ENCODE measurements at regions not wholly inside any gene's neighbourhood (a gene's known extent, or its start where the extent isn't known, plus 50 kb on each side); places are given as distances from the start of the nearest gene placed in this dataset.

GRCh38 chr18:78396756-78397155 is 582.9 kb upstream of the SALL3 start:
- Histone ChIP-seq H3K4me1 (ENCODE audit: control insufficient read depth in 1 of 2, insufficient read depth in 2 of 2, low read length in 2 of 2) (no peaks in the 10 kb centered on the region), H3K9me3 (replicated peaks in 1 of 2; ENCODE audit: control insufficient read depth in 1 of 2, insufficient read depth in 1 of 2, low read length in 2 of 2) (peaks cover 0 to 2% of the 10 kb centered on the region in 2 donors), H2AFZ (ENCODE audit: insufficient read depth, low read depth, low read length, poor library complexity, severe bottlenecking) (no peak overlapping the region), H3K4me3 (replicated peaks in 1 of 3; ENCODE audit: low read depth in 2 of 3, low read length in 3 of 3) (no peak overlapping the region), H3K4me2 (replicated peaks; ENCODE audit: extremely low read depth, low read length, poor library complexity, severe bottlenecking) (no peak overlapping the region), H3K27me3 (ENCODE audit: control insufficient read depth in 2 of 2, insufficient read depth in 2 of 2, low read length in 2 of 2) (no peaks in the 10 kb centered on the region), H4K20me1 (ENCODE audit: insufficient read depth, low read length) (no peaks in the 10 kb centered on the region), H3K36me3 (replicated peaks in 1 of 2; ENCODE audit: control insufficient read depth in 1 of 2, insufficient read depth in 2 of 2, low read length in 2 of 2) (no peaks in the 10 kb centered on the region), H3K27ac (ENCODE audit: low read depth in 1 of 2, low read length in 2 of 2) (no peak overlapping the region), H3K9ac (ENCODE audit: insufficient read depth, low read length, poor library complexity, severe bottlenecking) (no peak overlapping the region), H3K79me2 (ENCODE audit: insufficient read depth, low read length) (no peaks in the 10 kb centered on the region)
- no peak for TF ChIP-seq CTCF (IDR thresholded peaks at IDR 0.05)
- peaks cover 0 to 5% (median 2%) of the 10 kb centered on the region in 7 donors for H3K9me3 Mint-ChIP-seq
- no peaks in the 10 kb centered on the region for H3K36me3 Mint-ChIP-seq
- peak overlapping the region in 1 of 7 donors; percentile 65 for H3K27ac Mint-ChIP-seq
- intact Hi-C loops (cut with micrococcal nuclease), result no loop called here
- peaks cover 0 to 2% (median 0%) of the 10 kb centered on the region in 3 donors for H3K27me3 Mint-ChIP-seq (ENCODE audit: low read depth in 3 of 3)
- no peak for DNase-seq
- no peak overlapping the region for H3K4me3 Mint-ChIP-seq
- H3K4me1 Mint-ChIP-seq, result no peaks in the 10 kb centered on the region
- WGBS (ENCODE audit: insufficient coverage), result 91% methylated on average over 5 of the region's 10 CpGs

- no peaks in the 10 kb centered on the region for H3K4me1 Mint-ChIP-seq
- Histone ChIP-seq H4K20me1 (ENCODE audit: insufficient read depth, low read length) (no peaks in the 10 kb centered on the region), H3K36me3 (replicated peaks in 1 of 2; ENCODE audit: control insufficient read depth in 1 of 2, insufficient read depth in 2 of 2, low read length in 2 of 2) (no peaks in the 10 kb centered on the region), H3K9ac (ENCODE audit: insufficient read depth, low read length, poor library complexity, severe bottlenecking) (no peak overlapping the region), H3K27ac (ENCODE audit: low read depth in 1 of 2, low read length in 2 of 2) (no peak overlapping the region), H2AFZ (ENCODE audit: insufficient read depth, low read depth, low read length, poor library complexity, severe bottlenecking) (no peak overlapping the region), H3K4me3 (replicated peaks in 1 of 3; ENCODE audit: low read depth in 2 of 3, low read length in 3 of 3) (no peak overlapping the region), H3K27me3 (ENCODE audit: control insufficient read depth in 2 of 2, insufficient read depth in 2 of 2, low read length in 2 of 2) (no peaks in the 10 kb centered on the region), H3K4me1 (ENCODE audit: control insufficient read depth in 1 of 2, insufficient read depth in 2 of 2, low read length in 2 of 2) (no peaks in the 10 kb centered on the region), H3K9me3 (replicated peaks in 1 of 2; ENCODE audit: control insufficient read depth in 1 of 2, insufficient read depth in 1 of 2, low read length in 2 of 2) (no peaks in the 10 kb centered on the region), H3K79me2 (ENCODE audit: insufficient read depth, low read length) (no peaks in the 10 kb centered on the region), H3K4me2 (replicated peaks; ENCODE audit: extremely low read depth, low read length, poor library complexity, severe bottlenecking) (no peak overlapping the region)
- no peaks in the 10 kb centered on the region for H3K36me3 Mint-ChIP-seq
- no peak for TF ChIP-seq CTCF (IDR thresholded peaks at IDR 0.05)
- H3K9me3 Mint-ChIP-seq, result peaks cover 0 to 5% (median 2%) of the 10 kb centered on the region in 7 donors
- H3K27ac Mint-ChIP-seq, result no peak overlapping the region
- DNase-seq, result no peak
- intact Hi-C loops (cut with micrococcal nuclease), result no loop called here
- H3K27me3 Mint-ChIP-seq (ENCODE audit: low read depth in 3 of 3), result peaks cover 0 to 2% (median 0%) of the 10 kb centered on the region in 3 donors
- 96% methylated on average over 16 of the region's 25 CpGs for WGBS (ENCODE audit: insufficient coverage)
- no peak overlapping the region for H3K4me3 Mint-ChIP-seq
These were observed 579.6 kb upstream of the SALL3 start for GRCh38 chr18:78399992-78400503.
